Testis (tissue), 2 donors: ENCODE measurements at regions not wholly inside any gene's neighbourhood (a gene's known extent, or its start where the extent isn't known, plus 50 kb on each side); places are given as distances from the start of the nearest gene placed in this dataset.

ENCODE experiments used
- DNase-seq: peaks from one replicate; pipeline ENCODE4 v3.0.0-alpha.2; 2019
- H3K27ac ChIP-seq, 2 donors: fragments of 200-600 bp; sonication (generic); one replicate each; pipeline ENCODE4 v1.5.1; 2019
- H3K27me3 ChIP-seq: fragments of 200-600 bp; sonication (generic); one replicate; pipeline ENCODE4 v1.5.1; 2019
- H3K36me3 ChIP-seq: fragments of 200-600 bp; sonication (generic); one replicate; pipeline ENCODE4 v1.5.1; 2017; ENCODE audit warnings: low read depth; ENCODE audit errors: missing control alignments
- H3K4me1 ChIP-seq: fragments of 200-600 bp; sonication (generic); one replicate; pipeline ENCODE4 v1.5.1; 2019
- H3K4me3 ChIP-seq, 2 donors: fragments of 200-600 bp; sonication (generic); one replicate each; pipeline ENCODE4 v1.5.1; 2017 to 2019
- H3K9me3 ChIP-seq: fragments of 200-600 bp; sonication (generic); one replicate; pipeline ENCODE4 v1.5.1; 2017
- CTCF ChIP-seq, 3 experiments: fragments of 450-650 bp in 2 of 3; fragments of 200-600 bp in 1 of 3; sonication (generic) in 1 of 3; IDR thresholded peaks; one replicate each; pipeline ENCODE4 v1.5.1; 2016 to 2019; ENCODE audit warnings: antibody characterized with exemption in 3 of 3, mild to moderate bottlenecking in 2 of 3, moderate library complexity in 1 of 3
- POLR2A ChIP-seq: fragments of 450-650 bp; IDR thresholded peaks from one replicate; pipeline ENCODE4 v1.6.1; 2017; ENCODE audit warnings: antibody characterized with exemption, mild to moderate bottlenecking, moderate library complexity
- WGBS, 2 donors: methylation state at CpG; one replicate each; pipeline ENCODE4 v1.1.5; 2018; 5-methylcytosine and 5-hydroxymethylcytosine counted together
- intact Hi-C: fragments of 100-400 bp; cut with DNase I; formaldehyde crosslinking; loops from one replicate; pipeline ENCODE4 v1.15.1; 2023; ENCODE audit warnings: low total_unique reads

GRCh38 chr7:155373359-155374273 is 75.9 kb downstream of the INSIG1 start:
- TF ChIP-seq CTCF (IDR thresholded peaks at IDR 0.05) (no peak), POLR2A (no peak)
- Histone ChIP-seq H3K9me3 (no peaks in the 10 kb centered on the region), H3K36me3 (no peaks in the 10 kb centered on the region), H3K4me1 (peaks cover 3% of the 10 kb centered on the region), H3K27ac (no peak overlapping the region), H3K27me3 (no peaks in the 10 kb centered on the region), H3K4me3 (peak overlapping the region in 1 of 2 donors; percentile 18)
- 4 to 5% methylated on average over 62 of the region's 62 CpGs for WGBS, 2 donors
- intact Hi-C loops = no loop called here
- no peak for DNase-seq

GRCh38 chr7:155374276-155375252 is 76.9 kb downstream of the INSIG1 start:
- no peak for DNase-seq
- Histone ChIP-seq H3K36me3 (no peaks in the 10 kb centered on the region), H3K27ac (no peak overlapping the region), H3K27me3 (no peaks in the 10 kb centered on the region), H3K9me3 (no peaks in the 10 kb centered on the region), H3K4me3 (peak overlapping the region in 1 of 2 donors; percentile 18), H3K4me1 (peaks cover 3% of the 10 kb centered on the region)
- no peak for TF ChIP-seq POLR2A
- WGBS, 2 donors = 2 to 4% methylated on average over 56 to 110 of the region's 110 CpGs
- intact Hi-C loops = no loop called here

- H3K9me3 ChIP-seq = no peaks in the 10 kb centered on the region
These were observed 77.9 kb downstream of the INSIG1 start for GRCh38 chr7:155375337-155376277.

GRCh38 chr7:155377071-155377837 is 79.6 kb downstream of the INSIG1 start:
- H3K36me3 ChIP-seq = no peaks in the 10 kb centered on the region
- no peak for DNase-seq
- peaks cover 12% of the 10 kb centered on the region for H3K4me1 ChIP-seq
- H3K4me3 ChIP-seq = no peak overlapping the region
- intact Hi-C loops = no loop called here
- no peak overlapping the region for H3K27ac ChIP-seq
- H3K9me3 ChIP-seq = no peaks in the 10 kb centered on the region
- 9 to 11% methylated on average over 13 of the region's 13 CpGs for WGBS, 2 donors
- no peak for TF ChIP-seq POLR2A
- TF ChIP-seq CTCF (IDR thresholded peaks at IDR 0.05) = no peak
- no peaks in the 10 kb centered on the region for H3K27me3 ChIP-seq

More at GRCh38 chr7:155375337-155376277, 77.9 kb downstream of the INSIG1 start:
- 14% methylated on average over 16 of the region's 16 CpGs for WGBS, 2 donors
- peaks cover 3% of the 10 kb centered on the region for H3K4me1 ChIP-seq
- no peaks in the 10 kb centered on the region for H3K27me3 ChIP-seq
- no peak for DNase-seq
- H3K36me3 ChIP-seq = no peaks in the 10 kb centered on the region
- intact Hi-C loops = no loop called here
- H3K27ac ChIP-seq = no peak overlapping the region
- no peak overlapping the region for H3K4me3 ChIP-seq
- TF ChIP-seq CTCF (IDR thresholded peaks at IDR 0.05) (no peak), POLR2A (no peak)
